ENCODE measurements at regions not wholly inside any gene's neighbourhood (a gene's known extent, or its start where the extent isn't known, plus 50 kb on each side); places are given as distances from the start of the nearest gene placed in this dataset.
"Not testable (repeated sequence)": the region's sequence is repeated elsewhere in the genome, so short reads cannot be mapped to it uniquely, and the experiment has no call there.

GRCh38 chr1:60489916-60490480, 416.4 kb upstream of the C1orf87 start:
- not testable (repeated sequence) for DNase-seq

GRCh38 chr1:60488847-60489246, 415.3 kb upstream of the C1orf87 start:
- DNase-seq = no peak

GRCh38 chr1:60487565-60488345, 414.2 kb upstream of the C1orf87 start:
- no peak for DNase-seq

DNA sequence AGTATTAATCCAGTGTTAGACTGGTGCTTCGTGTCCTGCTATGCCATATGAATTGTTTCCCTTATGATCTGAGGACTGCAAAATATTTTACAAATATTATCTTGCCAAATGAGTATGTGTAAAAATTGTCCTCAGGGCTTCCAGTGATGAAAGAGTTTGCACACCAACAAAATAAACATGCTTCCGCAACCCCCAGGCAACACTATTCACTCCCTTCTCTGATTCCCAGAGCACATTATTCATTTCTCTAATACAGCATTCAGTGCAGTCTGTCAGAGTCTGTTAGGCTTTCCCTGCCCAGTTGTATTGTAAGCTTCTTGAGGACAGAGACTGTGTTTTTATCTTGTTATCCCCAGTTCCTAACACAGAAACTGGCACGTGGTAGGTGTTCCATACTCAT, 409.9 kb upstream of the C1orf87 start:
- DNase-seq = no peak

DNA sequence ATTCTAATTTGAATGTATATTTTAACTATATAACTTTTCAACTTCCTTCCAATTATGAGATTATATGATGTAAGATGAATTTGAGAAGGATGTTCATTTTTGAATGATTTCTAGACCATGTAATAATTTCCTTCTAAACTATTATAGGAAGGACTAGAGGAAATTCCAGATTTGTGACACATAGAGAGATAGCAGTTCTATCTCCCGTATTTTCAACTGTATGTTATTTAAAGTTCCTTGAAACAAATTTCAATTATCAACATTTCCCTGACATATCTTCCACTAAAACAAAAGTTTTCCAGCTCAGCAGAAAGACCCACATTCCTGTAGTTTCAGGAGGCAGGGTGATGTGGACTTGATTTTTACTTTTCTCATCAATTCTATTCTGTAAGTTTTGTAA, 396.7 kb upstream of the C1orf87 start:
- DNase-seq = no peak

GRCh38 chr1:60463786-60464185, 390.2 kb upstream of the C1orf87 start:
- no peak for DNase-seq

DNA sequence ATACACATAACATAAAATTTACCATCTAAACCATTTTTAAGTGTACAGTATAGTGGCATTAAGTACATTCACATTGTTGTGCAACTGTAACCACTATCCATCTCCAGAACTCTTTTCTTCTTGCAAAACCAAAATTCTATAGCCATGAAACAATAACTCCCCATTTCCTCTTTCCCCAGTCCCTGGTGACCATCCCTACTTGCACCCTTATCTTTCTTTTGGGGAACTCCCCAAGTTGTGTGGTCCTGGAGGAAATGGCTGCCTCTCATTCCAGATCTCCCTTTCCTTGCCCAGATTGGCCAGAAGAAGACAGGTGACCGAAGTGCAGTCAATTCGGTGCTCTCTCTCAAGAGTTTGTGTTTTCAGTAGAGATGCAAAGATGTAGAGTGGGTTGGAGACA, 389.6 kb upstream of the C1orf87 start:
- no peak for DNase-seq

DNA sequence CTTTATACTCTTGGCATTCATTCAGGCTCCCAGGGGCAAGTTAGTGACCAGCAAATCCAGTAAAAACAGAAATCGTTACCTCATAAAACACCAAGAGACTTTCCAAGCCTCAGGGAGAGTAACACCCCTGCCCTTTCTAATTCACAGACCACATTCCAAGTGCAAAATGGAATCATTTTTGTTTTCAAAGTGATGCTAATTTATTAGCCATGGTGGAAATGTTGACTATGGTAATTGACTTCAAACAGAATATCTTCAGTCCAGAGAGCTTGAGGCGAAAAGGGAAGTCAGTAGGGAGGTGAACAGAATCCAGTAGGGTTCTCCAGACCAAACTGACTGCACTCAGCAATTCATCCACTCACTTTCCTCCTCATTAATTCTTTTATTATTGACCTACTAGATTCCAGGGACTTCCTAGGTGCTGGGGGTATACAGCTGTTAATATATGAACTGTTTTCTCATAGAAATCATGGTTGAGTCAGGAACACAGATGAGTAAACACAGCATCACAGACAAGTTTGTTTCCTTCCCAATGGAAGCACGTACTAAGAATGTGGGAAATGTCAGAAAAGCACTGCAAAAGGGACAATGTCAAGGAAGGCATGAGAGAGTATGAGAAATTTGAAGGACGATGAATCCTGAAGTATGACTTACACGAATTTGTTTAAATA, 388.5 kb upstream of the C1orf87 start:
- DNase-seq = no peak

- DNase-seq = no peak
Observed at GRCh38 chr1:60458111-60458510, 384.5 kb upstream of the C1orf87 start.

DNA sequence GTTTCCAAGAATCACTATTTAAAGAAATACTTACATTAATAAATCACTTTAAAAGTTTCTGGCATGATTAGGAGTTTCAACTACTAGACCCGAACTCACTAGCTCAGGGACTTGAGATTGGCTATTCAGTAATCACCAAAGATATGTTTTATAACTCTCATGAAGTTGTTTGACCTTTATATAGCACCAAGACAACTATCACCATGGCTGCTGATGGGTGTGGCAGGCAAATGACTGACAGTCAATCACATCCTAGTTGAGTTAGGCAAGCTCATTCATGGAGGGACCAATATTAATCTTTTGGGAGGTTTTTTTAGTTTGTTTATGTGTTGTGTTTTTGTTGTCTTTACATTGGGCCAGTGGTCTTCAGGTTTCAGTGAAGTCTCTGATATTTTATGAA, 376.3 kb upstream of the C1orf87 start:
- DNase-seq = no peak

DNA sequence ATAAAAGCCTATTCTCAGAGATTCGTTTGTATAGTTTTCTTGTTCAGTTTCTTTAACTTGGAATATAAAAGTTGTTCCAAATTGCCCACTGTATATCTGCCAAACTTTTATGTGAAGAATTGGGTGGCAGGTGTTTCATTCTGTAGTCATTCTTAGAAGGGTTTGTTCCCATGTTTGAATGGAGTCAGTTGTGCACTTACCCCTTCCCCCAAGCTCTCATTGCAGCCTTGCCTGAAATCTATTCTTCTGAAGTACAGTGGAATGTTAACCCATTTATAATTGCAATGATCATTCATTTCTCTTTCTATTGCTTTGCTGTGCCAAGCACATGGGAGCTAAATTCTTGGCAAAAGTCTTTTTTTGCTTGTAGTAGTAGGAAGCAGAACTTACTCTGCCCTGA, 375.3 kb upstream of the C1orf87 start:
- DNase-seq = no peak

DNA sequence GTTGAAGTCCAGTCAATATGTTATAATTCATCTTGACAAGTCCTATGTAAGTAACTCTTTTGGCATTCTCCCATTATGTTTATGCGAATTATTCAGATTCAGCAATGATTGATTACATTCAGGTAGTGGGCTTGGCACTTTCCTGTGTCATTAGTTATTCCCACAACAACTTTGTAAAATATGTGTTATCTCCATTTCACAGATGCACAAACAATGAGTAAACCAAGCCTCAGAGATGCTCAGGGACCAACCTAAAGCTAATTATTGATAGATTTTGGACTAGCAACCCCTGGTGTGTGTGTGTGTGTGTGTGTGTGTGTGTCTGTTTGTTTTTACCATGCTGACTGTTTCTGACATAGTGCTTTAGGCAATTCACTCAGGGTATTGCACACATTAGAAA, 371.1 kb upstream of the C1orf87 start:
- DNase-seq = no peak

DNA sequence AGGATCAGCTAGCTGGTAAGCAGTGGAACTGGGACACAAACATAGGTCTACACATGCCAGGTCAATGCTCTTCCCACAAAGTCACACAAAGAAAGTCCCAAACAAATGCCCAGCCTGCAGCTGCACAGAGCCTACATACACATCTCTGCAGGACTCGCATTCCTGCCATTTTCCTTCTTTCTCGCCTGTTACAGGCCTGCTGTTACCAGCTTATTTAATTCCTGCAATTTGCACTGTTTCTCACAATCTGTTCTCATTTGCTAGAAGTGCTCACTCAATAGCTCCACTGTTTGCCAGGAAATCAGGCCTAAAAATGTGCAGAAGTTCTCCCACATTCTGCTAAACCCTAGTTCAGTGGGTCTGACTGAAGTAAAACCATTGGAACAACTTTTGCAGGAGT, 362.6 kb upstream of the C1orf87 start:
- no peak for DNase-seq

DNA sequence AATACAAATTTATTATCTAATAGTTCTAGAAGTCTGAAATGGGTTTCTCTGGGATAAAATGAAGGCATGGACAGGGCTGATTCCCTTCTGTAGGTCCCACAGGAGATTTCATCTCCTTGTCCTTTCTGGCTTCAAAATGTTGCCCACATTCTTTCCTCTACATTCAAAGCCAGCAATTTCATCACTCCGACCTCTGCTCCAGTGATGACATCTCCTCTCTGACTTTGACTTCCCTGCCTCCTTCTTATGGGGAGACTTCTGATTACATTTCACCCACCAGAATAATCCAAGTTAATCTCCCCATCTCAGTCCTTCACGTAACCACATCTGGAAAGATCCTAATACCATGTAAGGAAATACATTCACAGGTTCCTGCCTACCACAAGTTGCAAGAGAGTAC, 358.0 kb upstream of the C1orf87 start:
- no peak for DNase-seq

DNA sequence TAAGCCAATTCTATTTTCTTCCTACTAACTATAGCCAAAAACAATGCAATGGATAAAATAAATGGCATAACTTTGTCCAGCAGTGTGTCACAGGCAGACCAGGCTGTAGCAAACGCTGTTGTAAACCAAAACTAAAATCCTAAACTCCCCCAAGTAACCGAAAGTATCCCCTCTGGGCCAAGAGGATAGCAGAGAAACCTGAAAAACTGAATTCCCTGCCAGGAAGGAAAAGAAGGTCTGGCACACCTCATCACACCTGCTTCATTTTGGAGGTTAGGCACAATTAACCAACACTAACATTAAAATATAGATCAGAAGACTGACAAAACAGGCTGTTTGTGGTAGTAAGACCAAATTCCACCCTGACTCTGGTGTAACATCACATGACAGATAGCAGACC, 356.8 kb upstream of the C1orf87 start:
- DNase-seq = no peak

DNA sequence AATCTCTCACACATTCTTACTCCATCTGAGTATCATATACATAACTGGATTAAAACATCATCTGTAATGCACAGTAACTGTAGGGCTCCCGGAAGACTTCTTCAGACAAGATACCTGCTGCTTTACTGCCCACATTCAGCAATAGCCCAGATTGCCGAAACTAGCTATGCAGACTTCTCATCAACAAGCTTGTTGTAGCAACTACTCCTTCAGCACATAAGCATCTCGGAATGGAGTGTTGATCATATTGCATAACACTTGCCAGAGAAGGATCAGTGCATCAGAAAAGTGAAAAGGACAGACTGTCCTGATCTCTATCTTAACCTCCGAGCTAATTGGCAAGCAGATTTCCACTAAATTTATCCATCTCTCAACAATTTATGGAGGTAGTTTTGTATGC, 354.6 kb upstream of the C1orf87 start:
- no peak for DNase-seq

GRCh38 chr1:60427701-60428100, 354.1 kb upstream of the C1orf87 start:
- no peak for DNase-seq

GRCh38 chr1:60427194-60427593, 353.6 kb upstream of the C1orf87 start:
- DNase-seq = no peak

- no peak for DNase-seq
Observed at GRCh38 chr1:60425528-60425927, 352.0 kb upstream of the C1orf87 start.

GRCh38 chr1:60423146-60423780, 349.7 kb upstream of the C1orf87 start:
- no peak for DNase-seq

DNA sequence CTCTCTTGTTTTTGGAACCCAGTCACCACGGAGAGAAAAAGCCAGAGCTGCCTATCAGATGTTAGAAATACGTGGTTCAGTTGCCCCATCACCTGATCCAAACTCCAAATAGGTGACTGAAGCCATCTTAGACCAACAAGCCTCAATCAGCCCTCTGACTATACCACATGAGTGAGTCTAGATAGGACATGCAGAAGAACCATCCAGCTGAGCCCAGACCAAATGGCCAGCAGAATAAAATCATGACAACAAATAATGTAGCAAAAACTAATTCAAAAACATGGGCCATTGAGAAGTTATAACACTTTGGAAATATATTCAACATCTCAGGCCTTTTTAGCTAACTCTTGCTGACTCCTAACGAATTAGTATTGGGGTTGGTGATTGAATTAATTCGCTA, 348.4 kb upstream of the C1orf87 start:
- no peak for DNase-seq

DNA sequence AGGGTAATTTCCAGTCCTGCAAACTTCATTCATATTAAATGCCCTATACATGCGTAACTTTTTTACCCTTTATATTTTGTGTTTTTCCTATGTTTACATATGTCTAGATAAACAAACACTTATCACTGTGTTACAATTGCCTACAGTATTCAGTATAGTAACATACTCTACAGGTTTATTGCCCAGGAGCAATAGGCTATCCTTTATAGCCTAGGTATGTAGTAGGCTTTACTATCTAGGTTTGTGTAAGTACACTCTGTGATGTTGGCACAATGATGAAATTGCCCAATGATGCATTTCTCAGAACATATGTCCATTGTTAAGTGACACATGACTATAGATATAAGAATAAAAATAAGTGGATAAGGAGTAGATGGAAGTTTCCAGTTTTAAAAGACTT, 345.5 kb upstream of the C1orf87 start:
- no peak for DNase-seq

DNA sequence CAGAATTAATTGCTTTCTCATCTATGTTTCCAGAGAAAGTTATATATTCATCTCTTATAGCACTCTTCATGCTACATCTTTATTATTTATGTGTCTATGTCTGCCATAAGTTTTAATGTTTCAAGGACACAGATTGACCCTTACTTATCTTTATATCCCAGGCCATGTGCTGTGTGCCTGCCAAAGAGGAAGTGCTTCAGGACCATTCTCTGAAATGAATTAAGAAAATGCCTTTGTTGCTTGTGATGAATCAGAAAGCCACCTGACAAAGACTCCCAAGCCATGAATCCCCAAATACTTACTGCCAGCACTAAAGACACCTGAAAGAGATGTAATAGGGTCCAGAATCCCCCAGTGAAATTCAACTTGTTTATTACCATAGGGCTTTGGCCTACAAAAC, 342.1 kb upstream of the C1orf87 start:
- no peak for DNase-seq

- DNase-seq = no peak
Observed at GRCh38 chr1:60413091-60413490, 339.5 kb upstream of the C1orf87 start.
